ENCODE measurements at regions not wholly inside any gene's neighbourhood (a gene's known extent, or its start where the extent isn't known, plus 50 kb on each side); places are given as distances from the start of the nearest gene placed in this dataset.

DNA sequence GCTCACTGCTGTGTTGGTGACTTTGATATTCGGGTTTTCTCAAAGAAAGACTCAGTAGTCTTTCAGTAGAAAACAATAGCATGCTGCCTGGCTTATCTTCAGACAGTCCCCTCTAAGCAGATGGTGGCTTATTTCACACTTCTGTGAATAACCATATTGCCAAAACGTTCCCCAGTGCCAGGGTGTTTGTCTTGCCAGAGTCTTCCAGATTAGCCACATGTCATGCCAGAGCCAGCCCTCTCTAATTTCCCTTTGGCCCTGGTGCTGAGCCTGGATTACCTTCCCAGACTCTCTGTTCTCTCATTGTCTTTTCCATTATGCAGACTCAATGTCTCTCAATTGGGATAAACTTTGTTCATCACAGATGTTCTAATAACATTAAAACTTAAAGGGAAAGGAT, 488.0 kb upstream of the ATXN8OS start:
- WGBS = 45% methylated on average over 2 of the region's 2 CpGs
- H3K36me3 ChIP-seq (ENCODE audit: control insufficient read depth in 4 of 4, insufficient read depth in 3 of 4, low read depth in 1 of 4, low read length in 3 of 4) = no peaks in the 10 kb centered on the region
- no peaks in the 10 kb centered on the region for H3K9me3 ChIP-seq (ENCODE audit: control insufficient read depth in 4 of 4, low read length in 3 of 4)
- no peaks in the 10 kb centered on the region for H3K27me3 ChIP-seq (ENCODE audit: control insufficient read depth in 4 of 4, insufficient read depth in 4 of 4, low read length in 3 of 4)
- H3K27ac ChIP-seq (ENCODE audit: low read depth in 1 of 2, low read length in 2 of 2) = no peak overlapping the region
- no peak overlapping the region for H3K4me3 ChIP-seq (ENCODE audit: low read depth in 1 of 3, low read length in 3 of 3)
- no peak for DNase-seq (ENCODE audit: low spot score)
- H3K9ac ChIP-seq (ENCODE audit: low read depth in 1 of 2, low read length in 2 of 2) = no peak overlapping the region
- TF ChIP-seq, protein P1, sequence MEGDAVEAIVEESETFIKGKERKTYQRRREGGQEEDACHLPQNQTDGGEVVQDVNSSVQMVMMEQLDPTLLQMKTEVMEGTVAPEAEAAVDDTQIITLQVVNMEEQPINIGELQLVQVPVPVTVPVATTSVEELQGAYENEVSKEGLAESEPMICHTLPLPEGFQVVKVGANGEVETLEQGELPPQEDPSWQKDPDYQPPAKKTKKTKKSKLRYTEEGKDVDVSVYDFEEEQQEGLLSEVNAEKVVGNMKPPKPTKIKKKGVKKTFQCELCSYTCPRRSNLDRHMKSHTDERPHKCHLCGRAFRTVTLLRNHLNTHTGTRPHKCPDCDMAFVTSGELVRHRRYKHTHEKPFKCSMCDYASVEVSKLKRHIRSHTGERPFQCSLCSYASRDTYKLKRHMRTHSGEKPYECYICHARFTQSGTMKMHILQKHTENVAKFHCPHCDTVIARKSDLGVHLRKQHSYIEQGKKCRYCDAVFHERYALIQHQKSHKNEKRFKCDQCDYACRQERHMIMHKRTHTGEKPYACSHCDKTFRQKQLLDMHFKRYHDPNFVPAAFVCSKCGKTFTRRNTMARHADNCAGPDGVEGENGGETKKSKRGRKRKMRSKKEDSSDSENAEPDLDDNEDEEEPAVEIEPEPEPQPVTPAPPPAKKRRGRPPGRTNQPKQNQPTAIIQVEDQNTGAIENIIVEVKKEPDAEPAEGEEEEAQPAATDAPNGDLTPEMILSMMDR (IDR thresholded peaks at IDR 0.05; ENCODE audit: low read depth, low read length, missing input control) = no peak
- TF ChIP-seq, protein P2, sequence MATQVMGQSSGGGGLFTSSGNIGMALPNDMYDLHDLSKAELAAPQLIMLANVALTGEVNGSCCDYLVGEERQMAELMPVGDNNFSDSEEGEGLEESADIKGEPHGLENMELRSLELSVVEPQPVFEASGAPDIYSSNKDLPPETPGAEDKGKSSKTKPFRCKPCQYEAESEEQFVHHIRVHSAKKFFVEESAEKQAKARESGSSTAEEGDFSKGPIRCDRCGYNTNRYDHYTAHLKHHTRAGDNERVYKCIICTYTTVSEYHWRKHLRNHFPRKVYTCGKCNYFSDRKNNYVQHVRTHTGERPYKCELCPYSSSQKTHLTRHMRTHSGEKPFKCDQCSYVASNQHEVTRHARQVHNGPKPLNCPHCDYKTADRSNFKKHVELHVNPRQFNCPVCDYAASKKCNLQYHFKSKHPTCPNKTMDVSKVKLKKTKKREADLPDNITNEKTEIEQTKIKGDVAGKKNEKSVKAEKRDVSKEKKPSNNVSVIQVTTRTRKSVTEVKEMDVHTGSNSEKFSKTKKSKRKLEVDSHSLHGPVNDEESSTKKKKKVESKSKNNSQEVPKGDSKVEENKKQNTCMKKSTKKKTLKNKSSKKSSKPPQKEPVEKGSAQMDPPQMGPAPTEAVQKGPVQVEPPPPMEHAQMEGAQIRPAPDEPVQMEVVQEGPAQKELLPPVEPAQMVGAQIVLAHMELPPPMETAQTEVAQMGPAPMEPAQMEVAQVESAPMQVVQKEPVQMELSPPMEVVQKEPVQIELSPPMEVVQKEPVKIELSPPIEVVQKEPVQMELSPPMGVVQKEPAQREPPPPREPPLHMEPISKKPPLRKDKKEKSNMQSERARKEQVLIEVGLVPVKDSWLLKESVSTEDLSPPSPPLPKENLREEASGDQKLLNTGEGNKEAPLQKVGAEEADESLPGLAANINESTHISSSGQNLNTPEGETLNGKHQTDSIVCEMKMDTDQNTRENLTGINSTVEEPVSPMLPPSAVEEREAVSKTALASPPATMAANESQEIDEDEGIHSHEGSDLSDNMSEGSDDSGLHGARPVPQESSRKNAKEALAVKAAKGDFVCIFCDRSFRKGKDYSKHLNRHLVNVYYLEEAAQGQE (IDR thresholded peaks at IDR 0.05) = no peak
- TF ChIP-seq JUND (IDR thresholded peaks at IDR 0.05) = no peak
- no peak for TF ChIP-seq EGR1 (IDR thresholded peaks at IDR 0.05; ENCODE audit: low read depth in 2 of 2)
- TF ChIP-seq FOXA1 (IDR thresholded peaks at IDR 0.05) = no peak
- no peak for TF ChIP-seq FOXA2 (IDR thresholded peaks at IDR 0.05)
- no peak for TF ChIP-seq RXRA (IDR thresholded peaks at IDR 0.05)
- no peak for TF ChIP-seq NR2F2 (IDR thresholded peaks at IDR 0.05)
- no peak for TF ChIP-seq HNF4A (conservative IDR thresholded peaks at IDR 0.05)
- TF ChIP-seq, protein P3, sequence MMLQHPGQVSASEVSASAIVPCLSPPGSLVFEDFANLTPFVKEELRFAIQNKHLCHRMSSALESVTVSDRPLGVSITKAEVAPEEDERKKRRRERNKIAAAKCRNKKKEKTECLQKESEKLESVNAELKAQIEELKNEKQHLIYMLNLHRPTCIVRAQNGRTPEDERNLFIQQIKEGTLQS (IDR thresholded peaks at IDR 0.05) = no peak
- no peak for TF ChIP-seq RAD21 (IDR thresholded peaks at IDR 0.05)
- no peak for TF ChIP-seq HNF4G (IDR thresholded peaks at IDR 0.05)
- no peak for TF ChIP-seq YY1 (IDR thresholded peaks at IDR 0.05)
- TF ChIP-seq TAF1 (conservative IDR thresholded peaks at IDR 0.05) = no peak
- no peak for TF ChIP-seq GABPA (IDR thresholded peaks at IDR 0.05 in 1 of 2, conservative IDR thresholded peaks at IDR 0.05 in 1 of 2)
- TF ChIP-seq SP1 (IDR thresholded peaks at IDR 0.05) = no peak
- peaks cover 0 to 33% (median 14%) of the 10 kb centered on the region in 4 donors for H3K4me1 ChIP-seq (ENCODE audit: control insufficient read depth in 4 of 4, insufficient read depth in 4 of 4, low read length in 3 of 4)

DNA sequence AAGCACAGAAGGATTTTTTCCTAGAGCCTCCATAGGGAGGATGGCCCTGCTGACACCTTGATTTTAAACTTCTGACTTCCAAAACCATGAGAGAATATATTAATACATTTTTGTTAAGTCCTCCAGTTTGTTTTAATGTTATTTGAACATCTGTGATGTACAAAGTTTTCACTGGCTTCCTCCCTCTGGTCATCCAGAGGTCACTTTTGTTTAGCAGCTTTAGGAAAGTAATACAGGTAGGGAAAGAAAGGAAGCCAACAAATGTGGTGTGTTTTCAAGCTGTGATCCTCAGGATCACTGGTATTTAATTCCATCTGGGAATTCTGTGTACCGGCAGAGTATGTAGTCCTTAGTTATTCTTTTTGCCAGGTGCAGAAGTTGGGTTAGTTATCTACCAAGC, 488.8 kb upstream of the ATXN8OS start:
- no peak overlapping the region for H3K4me3 ChIP-seq (ENCODE audit: low read depth in 1 of 3, low read length in 3 of 3)
- no peak for DNase-seq (ENCODE audit: low spot score)

More for the DNA sequence above, 488.8 kb upstream of the ATXN8OS start:
- Histone ChIP-seq H3K27ac (ENCODE audit: low read depth in 1 of 2, low read length in 2 of 2) (peak overlapping the region in 1 of 2 donors; percentile 54), H3K9ac (ENCODE audit: low read depth in 1 of 2, low read length in 2 of 2) (no peak overlapping the region), H3K4me1 (ENCODE audit: control insufficient read depth in 4 of 4, insufficient read depth in 4 of 4, low read length in 3 of 4) (peaks cover 0 to 33% (median 14%) of the 10 kb centered on the region in 4 donors), H3K27me3 (ENCODE audit: control insufficient read depth in 4 of 4, insufficient read depth in 4 of 4, low read length in 3 of 4) (no peaks in the 10 kb centered on the region), H3K36me3 (ENCODE audit: control insufficient read depth in 4 of 4, insufficient read depth in 3 of 4, low read depth in 1 of 4, low read length in 3 of 4) (no peaks in the 10 kb centered on the region), H3K9me3 (ENCODE audit: control insufficient read depth in 4 of 4, low read length in 3 of 4) (no peaks in the 10 kb centered on the region)
- 43% methylated on average over 1 of the region's 1 CpG for WGBS
- TF ChIP-seq SP1 (IDR thresholded peaks at IDR 0.05) (no peak), RXRA (IDR thresholded peaks at IDR 0.05) (no peak), HNF4A (conservative IDR thresholded peaks at IDR 0.05) (no peak), JUND (IDR thresholded peaks at IDR 0.05) (no peak), EGR1 (IDR thresholded peaks at IDR 0.05; ENCODE audit: low read depth in 2 of 2) (no peak), TAF1 (conservative IDR thresholded peaks at IDR 0.05) (no peak), RAD21 (IDR thresholded peaks at IDR 0.05) (no peak), FOXA2 (IDR thresholded peaks at IDR 0.05) (no peak)
